NB4 (cell line): ENCODE measurements at regions not wholly inside any gene's neighbourhood (a gene's known extent, or its start where the extent isn't known, plus 50 kb on each side); places are given as distances from the start of the nearest gene placed in this dataset.

Experiments used
- CTCF ChIP-seq: IDR thresholded peaks from one replicate; pipeline ENCODE4 v1.5.1; 2012; ENCODE audit warnings: low read depth, low read length
- POLR2A ChIP-seq: IDR thresholded peaks from 2 replicates; pipeline ENCODE4 v1.6.1; 2011; ENCODE audit warnings: mild to moderate bottlenecking; ENCODE audit not compliant: insufficient read length; ENCODE audit errors: extremely low read depth

- TF ChIP-seq CTCF = no peak
- TF ChIP-seq POLR2A = no peak
Measured at GRCh38 chr2:15708865-15709820, 117.5 kb downstream of the DDX1 start.
